Astrocyte of the spinal cord (primary cell): ENCODE measurements at regions not wholly inside any gene's neighbourhood (a gene's known extent, or its start where the extent isn't known, plus 50 kb on each side); places are given as distances from the start of the nearest gene placed in this dataset.
"Not testable (repeated sequence)": the region's sequence is repeated elsewhere in the genome, so short reads cannot be mapped to it uniquely, and the experiment has no call there.

Source experiments
- DNase-seq: peaks from one replicate; pipeline ENCODE4 v3.0.0; 2011; ENCODE audit warnings: low read depth, low spot score
- H3K4me3 ChIP-seq: 2 replicates; pipeline ENCODE4 v1.5.1; 2011; ENCODE audit warnings: low read depth, mild to moderate bottlenecking, low read length, moderate library complexity
- in situ Hi-C: cut with HindIII; loops from 2 replicates; pipeline ENCODE4 v1.10.0; 2017; ENCODE audit warnings: low sequenced_read_pairs
- TF ChIP-seq, protein P1 (sequence below): IDR thresholded peaks from 2 replicates; pipeline ENCODE4 v1.5.1; 2012; ENCODE audit warnings: low read depth, mild to moderate bottlenecking, low read length, inconsistent platforms

- peak; percentile 71 for DNase-seq
- no peak overlapping the region for H3K4me3 ChIP-seq
- TF ChIP-seq, protein P1, sequence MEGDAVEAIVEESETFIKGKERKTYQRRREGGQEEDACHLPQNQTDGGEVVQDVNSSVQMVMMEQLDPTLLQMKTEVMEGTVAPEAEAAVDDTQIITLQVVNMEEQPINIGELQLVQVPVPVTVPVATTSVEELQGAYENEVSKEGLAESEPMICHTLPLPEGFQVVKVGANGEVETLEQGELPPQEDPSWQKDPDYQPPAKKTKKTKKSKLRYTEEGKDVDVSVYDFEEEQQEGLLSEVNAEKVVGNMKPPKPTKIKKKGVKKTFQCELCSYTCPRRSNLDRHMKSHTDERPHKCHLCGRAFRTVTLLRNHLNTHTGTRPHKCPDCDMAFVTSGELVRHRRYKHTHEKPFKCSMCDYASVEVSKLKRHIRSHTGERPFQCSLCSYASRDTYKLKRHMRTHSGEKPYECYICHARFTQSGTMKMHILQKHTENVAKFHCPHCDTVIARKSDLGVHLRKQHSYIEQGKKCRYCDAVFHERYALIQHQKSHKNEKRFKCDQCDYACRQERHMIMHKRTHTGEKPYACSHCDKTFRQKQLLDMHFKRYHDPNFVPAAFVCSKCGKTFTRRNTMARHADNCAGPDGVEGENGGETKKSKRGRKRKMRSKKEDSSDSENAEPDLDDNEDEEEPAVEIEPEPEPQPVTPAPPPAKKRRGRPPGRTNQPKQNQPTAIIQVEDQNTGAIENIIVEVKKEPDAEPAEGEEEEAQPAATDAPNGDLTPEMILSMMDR, result no peak
- in situ Hi-C loops, result no loop called here
Measured at GRCh38 chrX:45517090-45517973, 316.7 kb upstream of the DIPK2B start.

DNA sequence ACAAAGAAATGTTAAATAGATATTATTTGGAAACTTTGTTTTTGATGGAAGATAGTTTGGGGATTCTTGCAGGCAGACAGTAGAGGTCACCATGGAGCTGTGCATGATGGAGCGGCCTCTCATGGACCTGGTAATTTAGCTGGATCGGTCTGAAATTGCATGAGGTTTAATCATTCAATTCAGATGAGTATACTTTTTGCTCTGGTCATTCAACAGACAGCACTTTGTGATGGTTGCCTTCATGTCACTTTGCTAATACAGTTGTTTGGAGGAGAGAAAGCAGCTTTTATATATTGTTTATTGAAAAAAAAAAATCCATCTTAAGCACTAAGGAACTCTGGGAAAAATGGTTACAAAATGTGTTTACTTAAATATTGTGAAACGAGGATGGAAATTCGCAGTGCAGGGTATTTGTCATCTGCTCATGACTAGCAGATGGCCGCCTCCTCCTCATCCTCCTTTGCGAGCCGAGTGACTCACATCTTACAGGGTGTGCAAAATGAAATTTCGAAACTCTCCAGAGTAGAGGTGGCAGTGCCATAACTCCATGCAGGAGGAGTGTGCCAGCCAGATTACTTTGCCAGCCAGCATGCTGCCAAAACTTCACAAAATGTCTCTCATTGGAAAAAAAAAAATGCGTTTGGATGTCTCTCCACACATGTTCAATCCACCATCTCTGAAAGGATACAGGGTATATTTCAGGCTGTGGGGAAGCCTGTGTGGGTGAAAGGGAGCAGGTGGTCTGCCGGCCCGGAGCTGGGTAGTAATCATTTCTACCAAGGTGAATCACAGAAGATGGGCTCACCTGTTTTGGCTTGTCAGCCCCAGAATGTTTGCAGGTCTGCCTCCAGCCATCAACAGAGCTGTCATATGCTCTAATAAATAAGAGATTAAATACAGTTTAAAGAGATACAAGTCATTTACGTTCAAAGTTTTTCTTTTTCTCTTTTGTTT lies 314.9 kb upstream of the DIPK2B start:
- no peak overlapping the region for H3K4me3 ChIP-seq
- DNase-seq, result peak; percentile 84
- TF ChIP-seq, protein P1, result peak; percentile 71
- in situ Hi-C loops, result no loop called here

GRCh38 chrX:45513042-45513441 lies 312.4 kb upstream of the DIPK2B start:
- in situ Hi-C loops, result no loop called here
- TF ChIP-seq, protein P1, result no peak
- no peak for DNase-seq
- H3K4me3 ChIP-seq, result no peak overlapping the region

- no peak overlapping the region for H3K4me3 ChIP-seq
- TF ChIP-seq, protein P1, result no peak
- in situ Hi-C loops, result no loop called here
- DNase-seq, result no peak
Measured at GRCh38 chrX:45508454-45508853, 307.8 kb upstream of the DIPK2B start.

GRCh38 chrX:45506149-45506730 lies 305.6 kb upstream of the DIPK2B start:
- no peak for DNase-seq
- in situ Hi-C loops, result no loop called here
- no peak overlapping the region for H3K4me3 ChIP-seq
- TF ChIP-seq, protein P1, result no peak

GRCh38 chrX:45505214-45505613 lies 304.5 kb upstream of the DIPK2B start:
- in situ Hi-C loops, result no loop called here
- peak; percentile 77 for DNase-seq
- TF ChIP-seq, protein P1, result no peak
- no peak overlapping the region for H3K4me3 ChIP-seq

DNA sequence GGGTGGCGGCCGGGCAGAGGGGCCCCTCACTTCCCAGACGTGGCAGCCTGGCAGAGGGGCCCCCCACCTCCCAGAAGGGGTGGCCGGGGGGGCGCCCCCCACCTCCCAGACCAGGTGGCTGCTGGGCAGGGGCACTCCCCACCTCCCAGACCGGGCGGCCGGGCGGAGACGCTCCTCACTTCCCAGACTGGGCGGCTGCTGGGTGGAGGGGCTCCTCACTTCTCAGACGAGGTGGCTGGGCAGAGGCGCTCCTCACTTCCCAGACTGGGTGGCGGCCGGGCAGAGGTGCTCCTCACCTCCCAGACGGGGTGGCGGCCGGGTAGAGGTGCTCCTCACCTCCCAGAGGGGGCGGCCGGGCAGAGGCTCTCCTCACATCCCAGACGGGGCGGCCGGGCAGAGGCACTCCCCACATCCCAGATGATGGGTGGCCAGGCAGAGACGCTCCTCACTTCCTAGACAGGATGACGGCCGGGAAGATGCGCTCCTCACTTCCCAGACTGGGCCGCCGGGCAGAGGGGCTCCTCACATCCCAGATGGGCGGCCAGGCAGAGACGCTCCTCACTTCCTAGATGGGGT lies 303.2 kb upstream of the DIPK2B start:
- H3K4me3 ChIP-seq, in situ Hi-C loops, DNase-seq: not testable (repeated sequence)
